Colonic mucosa (tissue), 4 donors: ENCODE measurements at regions not wholly inside any gene's neighbourhood (a gene's known extent, or its start where the extent isn't known, plus 50 kb on each side); places are given as distances from the start of the nearest gene placed in this dataset.

ENCODE experiments used
- DNase-seq: peaks from one replicate; pipeline ENCODE4 v3.0.0-alpha.2; 2020
- H3K27ac ChIP-seq: fragments of 200-600 bp; one replicate; pipeline ENCODE4 v1.8.0; 2021
- H3K27me3 ChIP-seq: fragments of 200-600 bp; one replicate; pipeline ENCODE4 v1.8.0; 2021
- H3K36me3 ChIP-seq: fragments of 200-600 bp; one replicate; pipeline ENCODE4 v1.8.0; 2021
- H3K4me1 ChIP-seq: fragments of 200-600 bp; one replicate; pipeline ENCODE4 v1.8.0; 2021; ENCODE audit warnings: mild to moderate bottlenecking
- H3K4me3 ChIP-seq: fragments of 200-600 bp; one replicate; pipeline ENCODE4 v1.8.0; 2021
- H3K9ac ChIP-seq, 2 donors: one replicate each; pipeline ENCODE4 v1.7.0; 2013; ENCODE audit warnings: control low read depth in 2 of 2, low read depth in 2 of 2, low read length in 2 of 2
- H3K9me3 ChIP-seq: fragments of 200-600 bp; one replicate; pipeline ENCODE4 v1.8.0; 2021
- intact Hi-C: fragments of 100-400 bp; cut with DNase I; formaldehyde crosslinking; loops from one replicate; pipeline ENCODE4 v1.14.1; 2022
- TF ChIP-seq, protein P1 (sequence below): fragments of 200-600 bp; IDR thresholded peaks from one replicate; pipeline ENCODE4 v1.8.0; 2022; ENCODE audit warnings: antibody characterized with exemption, mild to moderate bottlenecking
- donor health status: healthy.
- donor health status: DM: no; HTN: no; CAD: no.
- donor health status: DM: no; HTN: no; CAD: no.

DNA sequence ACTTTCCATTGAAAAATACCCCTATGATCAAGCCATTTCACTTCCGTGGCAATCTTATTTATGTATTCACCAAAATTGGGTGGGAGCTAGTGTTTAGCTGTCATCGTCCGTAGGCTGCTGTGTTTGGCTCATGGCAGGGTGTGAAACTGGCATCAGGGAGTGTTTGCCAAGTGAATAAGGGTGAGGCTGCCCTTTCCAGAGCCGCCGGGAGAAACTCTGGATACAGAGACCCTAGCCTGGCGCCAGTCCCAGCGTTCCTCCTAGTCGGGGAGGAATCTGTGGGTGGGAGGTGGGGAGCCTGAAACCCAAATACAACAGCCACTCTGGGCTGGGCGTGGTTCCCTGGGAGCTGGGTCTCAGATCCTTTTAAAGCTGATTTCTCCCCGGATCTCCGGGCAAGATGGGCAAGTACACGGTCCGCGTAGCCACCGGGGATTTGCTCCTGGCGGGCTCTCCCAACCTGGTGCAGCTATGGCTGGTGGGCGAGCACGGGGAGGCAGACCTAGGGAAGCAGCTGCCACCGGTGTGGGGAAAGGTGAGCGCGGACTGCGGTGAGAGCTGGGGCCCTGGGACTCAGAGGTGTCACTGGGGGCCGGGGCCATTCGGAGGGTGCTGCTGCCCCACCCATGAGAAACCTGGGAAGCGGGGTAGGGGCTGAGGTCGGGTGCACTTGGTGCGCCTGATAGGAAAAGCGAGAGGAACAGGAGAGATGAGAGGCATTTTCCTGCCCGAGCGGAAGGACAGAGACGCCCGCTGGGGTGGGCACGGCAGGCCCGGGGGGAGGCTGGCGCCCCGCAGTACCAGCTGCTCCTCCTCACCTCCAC is 62.1 kb upstream of the TEKT1 start:
- TF ChIP-seq, protein P1, sequence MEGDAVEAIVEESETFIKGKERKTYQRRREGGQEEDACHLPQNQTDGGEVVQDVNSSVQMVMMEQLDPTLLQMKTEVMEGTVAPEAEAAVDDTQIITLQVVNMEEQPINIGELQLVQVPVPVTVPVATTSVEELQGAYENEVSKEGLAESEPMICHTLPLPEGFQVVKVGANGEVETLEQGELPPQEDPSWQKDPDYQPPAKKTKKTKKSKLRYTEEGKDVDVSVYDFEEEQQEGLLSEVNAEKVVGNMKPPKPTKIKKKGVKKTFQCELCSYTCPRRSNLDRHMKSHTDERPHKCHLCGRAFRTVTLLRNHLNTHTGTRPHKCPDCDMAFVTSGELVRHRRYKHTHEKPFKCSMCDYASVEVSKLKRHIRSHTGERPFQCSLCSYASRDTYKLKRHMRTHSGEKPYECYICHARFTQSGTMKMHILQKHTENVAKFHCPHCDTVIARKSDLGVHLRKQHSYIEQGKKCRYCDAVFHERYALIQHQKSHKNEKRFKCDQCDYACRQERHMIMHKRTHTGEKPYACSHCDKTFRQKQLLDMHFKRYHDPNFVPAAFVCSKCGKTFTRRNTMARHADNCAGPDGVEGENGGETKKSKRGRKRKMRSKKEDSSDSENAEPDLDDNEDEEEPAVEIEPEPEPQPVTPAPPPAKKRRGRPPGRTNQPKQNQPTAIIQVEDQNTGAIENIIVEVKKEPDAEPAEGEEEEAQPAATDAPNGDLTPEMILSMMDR: no peak
- Histone ChIP-seq H3K4me3 (no peak overlapping the region), H3K4me1 (no peaks in the 10 kb centered on the region), H3K27me3 (peaks cover 15% of the 10 kb centered on the region), H3K36me3 (no peaks in the 10 kb centered on the region), H3K9ac (no peak overlapping the region), H3K27ac (no peak overlapping the region), H3K9me3 (no peaks in the 10 kb centered on the region)
- intact Hi-C loops: no loop called here
- no peak for DNase-seq

DNA sequence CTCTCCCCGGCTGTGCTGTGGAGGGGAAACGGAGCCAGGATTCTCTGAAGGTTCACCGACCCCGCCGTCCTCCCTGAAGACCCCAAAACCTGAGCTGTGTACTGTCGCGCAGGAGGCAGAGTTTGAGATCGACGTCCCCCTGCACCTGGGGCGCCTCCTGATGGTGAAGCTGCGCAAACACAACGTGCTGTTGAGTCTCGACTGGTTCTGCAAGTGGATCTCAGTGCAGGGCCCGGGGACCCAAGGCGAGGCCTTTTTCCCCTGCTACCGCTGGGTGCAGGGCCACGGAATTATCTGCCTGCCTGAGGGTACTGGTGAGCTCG is 62.6 kb upstream of the TEKT1 start:
- H3K27me3 ChIP-seq: peaks cover 15% of the 10 kb centered on the region
- H3K9me3 ChIP-seq: no peaks in the 10 kb centered on the region
- H3K36me3 ChIP-seq: no peaks in the 10 kb centered on the region
- TF ChIP-seq, protein P1: no peak
- H3K9ac ChIP-seq: no peak overlapping the region
- DNase-seq: no peak
- H3K4me3 ChIP-seq: no peak overlapping the region
- no peak overlapping the region for H3K27ac ChIP-seq
- no peaks in the 10 kb centered on the region for H3K4me1 ChIP-seq
- intact Hi-C loops: no loop called here

DNA sequence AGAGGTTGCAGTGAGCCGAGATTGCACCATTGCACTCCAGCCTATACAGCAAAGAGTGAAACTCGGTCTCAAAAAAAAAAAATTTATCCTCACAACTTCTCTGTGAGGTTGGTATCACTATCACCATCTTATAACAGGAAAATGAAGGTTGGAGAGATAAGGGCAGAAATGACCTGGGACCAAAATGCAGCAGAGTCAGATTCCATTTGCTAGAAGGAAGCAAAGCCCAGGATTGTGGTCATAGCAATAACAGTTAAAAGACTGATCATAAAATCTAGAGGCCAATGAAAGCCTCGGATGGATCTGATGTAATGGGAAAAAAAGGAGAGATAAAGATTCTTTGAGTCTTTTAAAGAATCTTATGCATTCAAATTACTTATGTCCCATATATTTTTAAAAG is 69.6 kb upstream of the TEKT1 start:
- DNase-seq: no peak
- Histone ChIP-seq H3K36me3 (no peaks in the 10 kb centered on the region), H3K9ac (no peak overlapping the region), H3K27me3 (no peaks in the 10 kb centered on the region), H3K4me3 (no peak overlapping the region), H3K9me3 (no peaks in the 10 kb centered on the region), H3K4me1 (no peaks in the 10 kb centered on the region), H3K27ac (no peak overlapping the region)
- TF ChIP-seq, protein P1: no peak
- intact Hi-C loops: no loop called here

DNA sequence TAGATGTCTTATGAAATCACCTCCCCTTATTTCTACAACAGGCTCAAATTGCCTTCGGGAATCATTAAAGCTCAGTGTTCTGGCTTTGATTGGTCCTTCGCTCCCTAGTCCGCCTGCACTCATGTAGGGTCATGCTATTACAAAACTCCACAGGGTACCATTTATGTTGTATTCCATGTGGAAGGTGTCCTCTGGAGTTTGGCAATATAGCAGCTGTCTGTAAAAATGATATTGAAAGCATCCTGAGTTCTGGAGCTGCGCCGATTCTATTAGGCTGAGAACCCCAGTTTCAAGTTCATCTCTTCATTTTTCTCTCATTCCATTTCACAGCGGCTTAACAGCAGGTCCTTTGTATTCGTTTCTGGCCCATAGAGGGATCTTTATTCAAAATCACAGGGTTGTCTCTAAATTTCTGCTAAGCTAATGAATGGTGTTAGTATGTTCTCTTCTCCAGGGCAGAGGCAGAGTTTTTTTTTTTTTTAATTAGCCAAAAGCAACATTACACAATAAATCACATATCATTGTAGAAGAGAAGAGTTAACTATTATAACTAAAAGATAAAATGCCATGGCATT is 71.9 kb upstream of the TEKT1 start:
- no peak overlapping the region for H3K27ac ChIP-seq
- no peak overlapping the region for H3K9ac ChIP-seq
- H3K27me3 ChIP-seq: no peaks in the 10 kb centered on the region
- TF ChIP-seq, protein P1: no peak
- intact Hi-C loops: no loop called here
- H3K36me3 ChIP-seq: no peaks in the 10 kb centered on the region
- DNase-seq: no peak
- no peaks in the 10 kb centered on the region for H3K4me1 ChIP-seq
- H3K4me3 ChIP-seq: no peak overlapping the region
- H3K9me3 ChIP-seq: no peaks in the 10 kb centered on the region

DNA sequence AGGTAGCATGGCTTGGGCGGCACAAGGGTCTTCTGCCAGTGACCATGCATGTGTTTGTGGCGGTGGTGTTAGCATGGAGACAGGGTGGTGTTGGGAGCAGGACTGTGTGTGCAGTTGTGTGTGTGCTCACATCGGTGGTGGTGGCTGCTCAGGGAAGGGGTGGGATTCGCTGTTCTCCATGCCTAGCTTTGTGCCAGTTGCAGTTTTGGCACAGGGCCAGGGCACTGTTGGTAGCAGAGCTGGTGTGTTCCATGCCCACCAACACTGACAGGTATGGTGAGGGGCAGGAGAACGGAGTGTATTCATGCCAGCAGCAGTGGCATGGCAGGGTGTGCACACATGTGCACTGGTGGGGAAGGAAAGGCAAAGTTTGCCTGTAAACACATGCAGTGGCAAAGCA is 77.3 kb upstream of the TEKT1 start:
- Histone ChIP-seq H3K4me1 (no peaks in the 10 kb centered on the region), H3K9me3 (no peaks in the 10 kb centered on the region), H3K36me3 (no peaks in the 10 kb centered on the region), H3K4me3 (no peak overlapping the region), H3K27ac (no peak overlapping the region), H3K27me3 (no peaks in the 10 kb centered on the region), H3K9ac (no peak overlapping the region)
- no peak for DNase-seq
- TF ChIP-seq, protein P1: no peak
- intact Hi-C loops: no loop called here
